ENCODE measurements at regions not wholly inside any gene's neighbourhood (a gene's known extent, or its start where the extent isn't known, plus 50 kb on each side); places are given as distances from the start of the nearest gene placed in this dataset.

GRCh38 chr21:36532769-36533467 lies 53.0 kb upstream of the CLDN14 start:
- DNase-seq, result no peak

DNA sequence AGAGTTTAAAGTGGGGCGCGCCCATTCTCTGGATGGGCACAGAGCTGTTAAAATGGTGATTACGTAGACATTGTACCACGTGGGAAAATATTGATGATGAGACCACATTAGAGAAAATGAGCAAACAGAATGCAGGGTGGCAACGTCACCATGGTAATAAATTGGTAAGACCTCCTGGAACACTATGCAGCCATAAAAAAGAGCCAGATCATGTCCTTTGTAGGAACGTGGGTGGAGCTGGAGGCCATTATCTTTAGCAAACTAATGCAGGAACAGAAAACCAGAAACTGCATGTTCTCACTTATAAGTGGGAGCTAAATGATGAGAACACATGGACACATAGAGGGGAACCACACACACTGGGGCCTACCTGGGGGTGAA lies 53.5 kb upstream of the CLDN14 start:
- DNase-seq, result no peak

- no peak for DNase-seq
These were observed 54.7 kb upstream of the CLDN14 start for GRCh38 chr21:36534656-36535055.

- DNase-seq, result no peak
These were observed 55.8 kb upstream of the CLDN14 start for GRCh38 chr21:36535618-36536241.

- DNase-seq, result no peak
These were observed 58.8 kb upstream of the CLDN14 start for GRCh38 chr21:36538761-36539160.

GRCh38 chr21:36539434-36540150 lies 59.7 kb upstream of the CLDN14 start:
- no peak for DNase-seq

- no peak for DNase-seq
These were observed 60.8 kb upstream of the CLDN14 start for GRCh38 chr21:36540700-36541099.

- DNase-seq, result no peak
These were observed 61.8 kb upstream of the CLDN14 start for GRCh38 chr21:36541721-36542139.

GRCh38 chr21:36542312-36543101 lies 62.6 kb upstream of the CLDN14 start:
- DNase-seq, result no peak

- DNase-seq, result no peak
These were observed 64.0 kb upstream of the CLDN14 start for GRCh38 chr21:36543924-36544323.

- DNase-seq, result no peak
These were observed 64.6 kb upstream of the CLDN14 start for GRCh38 chr21:36544545-36544944.

DNA sequence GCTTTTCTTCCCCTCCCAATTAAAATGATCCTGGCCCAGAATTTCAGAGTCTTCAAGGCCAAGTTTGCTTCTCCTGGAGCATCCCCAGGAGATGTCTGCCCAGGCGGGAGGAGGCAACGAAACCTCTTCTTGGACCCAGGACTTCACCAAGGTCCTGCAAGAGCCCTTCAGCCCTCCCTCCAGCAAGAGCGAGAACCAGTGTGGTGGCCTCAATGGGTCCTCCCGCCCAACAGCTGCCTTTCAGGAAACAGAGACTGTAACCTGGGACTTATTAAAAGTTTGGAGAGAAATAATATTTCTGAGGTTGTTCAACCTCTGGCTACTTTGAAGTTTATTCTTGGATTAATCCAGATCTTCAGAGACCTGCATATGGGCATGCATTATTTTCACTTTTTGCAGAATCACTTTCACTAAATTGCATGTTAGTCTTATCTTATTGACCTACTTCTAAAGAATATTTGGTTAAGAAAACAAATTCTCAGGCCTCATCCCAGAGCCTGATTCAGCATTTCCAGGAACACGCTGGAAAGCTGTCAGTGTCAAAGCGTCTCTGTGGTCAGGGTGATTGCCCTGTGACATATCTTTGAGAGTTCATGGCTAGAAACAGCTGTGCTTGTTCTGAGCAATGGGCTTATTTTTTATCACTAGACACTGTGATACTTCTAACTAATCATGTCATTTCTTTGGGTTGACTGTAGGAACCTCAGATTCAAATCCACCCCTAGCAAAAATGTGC lies 66.0 kb upstream of the CLDN14 start:
- no peak for DNase-seq

GRCh38 chr21:36547464-36547863 lies 67.5 kb upstream of the CLDN14 start:
- DNase-seq, result no peak

GRCh38 chr21:36548866-36549265 lies 68.9 kb upstream of the CLDN14 start:
- no peak for DNase-seq

DNA sequence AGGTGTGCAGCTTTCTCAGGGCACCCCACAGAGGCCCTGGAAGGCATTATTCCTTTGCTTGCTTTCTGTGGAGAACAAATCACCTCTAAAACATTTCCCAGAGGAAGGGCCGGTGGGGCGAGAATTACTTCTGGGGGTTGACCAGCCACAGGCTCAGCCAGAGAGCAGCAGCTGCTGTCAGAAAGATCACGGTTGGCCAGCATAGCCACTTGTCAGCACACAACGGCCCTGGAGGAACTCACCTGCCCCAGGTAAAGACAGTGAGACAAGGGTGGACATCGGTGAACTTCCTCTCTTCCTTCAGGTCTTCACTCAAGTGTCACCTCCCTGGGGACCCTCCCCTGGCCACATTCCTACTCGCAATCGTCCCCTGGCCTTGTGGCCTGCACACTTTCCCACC lies 69.5 kb upstream of the CLDN14 start:
- DNase-seq, result no peak

- no peak for DNase-seq
These were observed 70.8 kb upstream of the CLDN14 start for GRCh38 chr21:36550761-36551160.

GRCh38 chr21:36551321-36551720 lies 71.4 kb upstream of the CLDN14 start:
- no peak for DNase-seq

DNA sequence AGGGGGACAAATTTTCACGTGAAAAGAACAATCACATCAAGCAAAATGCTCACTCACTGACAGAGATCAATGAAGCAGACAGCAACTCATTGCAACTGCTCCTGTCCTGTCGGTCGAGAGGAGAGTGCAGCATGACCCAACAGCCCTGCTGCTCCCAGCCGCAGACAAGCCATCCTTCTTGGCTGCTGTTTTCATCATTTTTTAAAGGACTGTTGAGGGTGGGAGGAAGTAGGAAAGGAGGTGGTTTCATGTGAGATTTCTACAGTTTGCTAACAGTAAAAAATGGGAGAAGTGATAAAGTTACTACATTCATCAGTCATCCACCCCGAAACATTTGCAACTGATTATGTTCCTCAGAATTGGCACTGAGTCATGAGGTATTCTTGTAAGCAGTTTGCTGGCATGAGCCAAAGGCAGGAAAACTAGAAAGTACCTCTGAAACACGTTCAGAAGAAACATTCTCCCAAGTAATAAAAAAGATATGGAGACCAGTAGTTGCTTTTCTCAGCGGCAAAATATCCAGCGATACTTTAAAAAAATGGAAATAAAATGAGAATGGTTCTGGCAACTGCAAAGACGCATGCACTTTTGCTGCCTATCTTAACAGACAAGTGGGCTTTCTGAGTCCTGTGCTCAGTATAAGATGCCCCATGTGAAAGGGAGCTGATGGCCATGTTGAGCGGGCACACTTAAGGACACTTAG lies 72.0 kb upstream of the CLDN14 start:
- DNase-seq, result no peak

GRCh38 chr21:36552434-36552785 lies 72.5 kb upstream of the CLDN14 start:
- DNase-seq, result no peak

- DNase-seq, result no peak
These were observed 73.5 kb upstream of the CLDN14 start for GRCh38 chr21:36553406-36553805.

- DNase-seq, result no peak
These were observed 74.7 kb upstream of the CLDN14 start for GRCh38 chr21:36554411-36555157.

Data from NCI-H82 (cell line).